Trophoblast cell (in vitro differentiated cells and primary cell): ENCODE measurements at regions not wholly inside any gene's neighbourhood (a gene's known extent, or its start where the extent isn't known, plus 50 kb on each side); places are given as distances from the start of the nearest gene placed in this dataset.

ENCODE experiments used
- DNase-seq, 2 donors: peaks; one replicate each; pipeline ENCODE4 v3.0.0-alpha.2; 2016
- H2AFZ ChIP-seq: 2 replicates; pipeline ENCODE4 v1.6.1; 2013; ENCODE audit warnings: low read length, moderate library complexity, mild to moderate bottlenecking; ENCODE audit not compliant: insufficient read depth, poor library complexity
- H2AK5ac ChIP-seq: 2 replicates; pipeline ENCODE4 v1.6.1; 2013; ENCODE audit warnings: mild to moderate bottlenecking, low read length
- H2BK120ac ChIP-seq: 2 replicates; pipeline ENCODE4 v1.6.1; 2013; ENCODE audit warnings: low read length, mild to moderate bottlenecking, moderate library complexity; ENCODE audit not compliant: insufficient read depth, poor library complexity
- H2BK12ac ChIP-seq: 2 replicates; pipeline ENCODE4 v1.6.1; 2013; ENCODE audit warnings: mild to moderate bottlenecking, low read length, moderate library complexity
- H2BK5ac ChIP-seq: 2 replicates; pipeline ENCODE4 v1.6.1; 2013; ENCODE audit warnings: low read length, low read depth, moderate library complexity, mild to moderate bottlenecking; ENCODE audit not compliant: poor library complexity
- H3K14ac ChIP-seq: 2 replicates; pipeline ENCODE4 v1.6.1; 2013; ENCODE audit warnings: mild to moderate bottlenecking, low read length
- H3K18ac ChIP-seq: 2 replicates; pipeline ENCODE4 v1.6.1; 2013; ENCODE audit warnings: mild to moderate bottlenecking, low read length
- H3K23ac ChIP-seq: 2 replicates; pipeline ENCODE4 v1.6.1; 2013; ENCODE audit warnings: low read length
- H3K27ac ChIP-seq: 2 replicates; pipeline ENCODE4 v1.5.1; 2013; ENCODE audit warnings: low read depth, mild to moderate bottlenecking, inconsistent platforms, low read length, moderate library complexity
- H3K27me3 ChIP-seq: 2 replicates; pipeline ENCODE4 v1.6.1; 2013; ENCODE audit warnings: inconsistent platforms, mild to moderate bottlenecking, low read length, moderate library complexity; ENCODE audit not compliant: insufficient read depth
- H3K36me3 ChIP-seq, 2 experiments: 1 replicate in 1 of 2; 2 replicates in 1 of 2; pipeline ENCODE4 v1.6.1; 2013; ENCODE audit warnings: low read length in 2 of 2, mild to moderate bottlenecking in 2 of 2, moderate library complexity in 1 of 2; ENCODE audit not compliant: insufficient read depth in 2 of 2, control insufficient read depth in 1 of 2
- H3K4ac ChIP-seq: 2 replicates; pipeline ENCODE4 v1.6.1; 2013; ENCODE audit warnings: low read depth, mild to moderate bottlenecking, low read length, moderate library complexity
- H3K4me1 ChIP-seq, 2 experiments: 1 replicate in 1 of 2; 2 replicates in 1 of 2; pipeline ENCODE4 v1.6.1; 2013; ENCODE audit warnings: low read length in 2 of 2, mild to moderate bottlenecking in 2 of 2, moderate library complexity in 1 of 2; ENCODE audit not compliant: insufficient read depth in 2 of 2, control insufficient read depth in 1 of 2
- H3K4me2 ChIP-seq: 2 replicates; pipeline ENCODE4 v1.6.1; 2013; ENCODE audit warnings: inconsistent platforms, mild to moderate bottlenecking, low read length, moderate library complexity
- H3K4me3 ChIP-seq: 2 replicates; pipeline ENCODE4 v1.5.1; 2013; ENCODE audit warnings: mild to moderate bottlenecking, low read depth, low read length, inconsistent platforms
- H3K79me1 ChIP-seq: one replicate; pipeline ENCODE4 v1.6.1; 2013; ENCODE audit warnings: low read length
- H3K79me2 ChIP-seq: 2 replicates; pipeline ENCODE4 v1.6.1; 2013; ENCODE audit warnings: low read length, mild to moderate bottlenecking; ENCODE audit not compliant: control insufficient read depth, insufficient read depth, poor library complexity
- H3K9ac ChIP-seq: 2 replicates; pipeline ENCODE4 v1.6.1; 2013; ENCODE audit warnings: mild to moderate bottlenecking, low read length
- H3K9me3 ChIP-seq: 2 replicates; pipeline ENCODE4 v1.6.1; 2013; ENCODE audit warnings: low read depth, mild to moderate bottlenecking, control low read depth, inconsistent platforms, low read length; ENCODE audit not compliant: insufficient read depth
- H4K12ac ChIP-seq: 2 replicates; pipeline ENCODE4 v1.6.1; 2013; ENCODE audit warnings: low read depth, mild to moderate bottlenecking, low read length, moderate library complexity
- H4K8ac ChIP-seq: 2 replicates; pipeline ENCODE4 v1.6.1; 2013; ENCODE audit warnings: low read depth, mild to moderate bottlenecking, low read length, moderate library complexity
- H4K91ac ChIP-seq: one replicate; pipeline ENCODE4 v1.6.1; 2013; ENCODE audit warnings: low read depth, mild to moderate bottlenecking, low read length, moderate library complexity
- WGBS: extraction: QIAGEN DNeasy Blood & Tissue Kit; methylation state at CpG from one replicate; pipeline ENCODE4 v1.1.7; 2013; ENCODE audit warnings: missing lambda C conversion rate; ENCODE audit not compliant: insufficient read length, insufficient coverage; ENCODE audit errors: extremely low coverage; 5-methylcytosine and 5-hydroxymethylcytosine counted together

- Histone ChIP-seq H3K23ac (no peak overlapping the region), H3K4me2 (no peak overlapping the region), H3K4me1 (no peaks in the 10 kb centered on the region), H3K9ac (no peak overlapping the region), H3K4ac (no peak overlapping the region), H3K18ac (no peak overlapping the region), H2BK12ac (no peak overlapping the region), H4K12ac (no peak overlapping the region), H3K9me3 (no peaks in the 10 kb centered on the region), H3K27me3 (no peaks in the 10 kb centered on the region), H2AK5ac (no peak overlapping the region), H2BK120ac (no peak overlapping the region), H3K79me2 (no peaks in the 10 kb centered on the region), H4K8ac (no peak overlapping the region), H3K79me1 (no peaks in the 10 kb centered on the region), H2AFZ (no peak overlapping the region), H4K91ac (no peak overlapping the region), H3K27ac (no peak overlapping the region), H3K14ac (no peak overlapping the region), H2BK5ac (no peak overlapping the region), H3K4me3 (no peak overlapping the region), H3K36me3 (no peaks in the 10 kb centered on the region)
- DNase-seq: no peak
Measured at GRCh38 chr11:39174196-39174595, 2285.3 kb downstream of the LRRC4C start.

GRCh38 chr11:39165021-39165420, 2294.4 kb downstream of the LRRC4C start:
- no peak overlapping the region for H3K4ac ChIP-seq
- H4K91ac ChIP-seq: no peak overlapping the region
- no peaks in the 10 kb centered on the region for H3K79me1 ChIP-seq
- H3K36me3 ChIP-seq: no peaks in the 10 kb centered on the region
- H2BK120ac ChIP-seq: no peak overlapping the region
- H3K23ac ChIP-seq: no peak overlapping the region
- H3K18ac ChIP-seq: no peak overlapping the region
- no peak overlapping the region for H2AK5ac ChIP-seq
- no peak overlapping the region for H3K14ac ChIP-seq
- H3K4me2 ChIP-seq: no peak overlapping the region
- H2AFZ ChIP-seq: no peak overlapping the region
- H3K79me2 ChIP-seq: no peaks in the 10 kb centered on the region
- H3K9me3 ChIP-seq: peaks cover 2% of the 10 kb centered on the region
- no peak overlapping the region for H3K4me3 ChIP-seq
- no peaks in the 10 kb centered on the region for H3K4me1 ChIP-seq
- no peak overlapping the region for H3K9ac ChIP-seq
- no peak for DNase-seq
- H4K12ac ChIP-seq: no peak overlapping the region
- H4K8ac ChIP-seq: no peak overlapping the region
- H3K27me3 ChIP-seq: no peaks in the 10 kb centered on the region
- no peak overlapping the region for H2BK12ac ChIP-seq
- H2BK5ac ChIP-seq: no peak overlapping the region
- H3K27ac ChIP-seq: no peak overlapping the region

GRCh38 chr11:39149214-39149613, 2310.2 kb downstream of the LRRC4C start:
- Histone ChIP-seq H3K27ac (no peak overlapping the region), H3K79me2 (no peaks in the 10 kb centered on the region), H3K18ac (no peak overlapping the region), H3K79me1 (no peaks in the 10 kb centered on the region), H2BK12ac (no peak overlapping the region), H3K27me3 (no peaks in the 10 kb centered on the region), H3K4me1 (no peaks in the 10 kb centered on the region), H3K4ac (no peak overlapping the region), H4K8ac (no peak overlapping the region), H4K91ac (no peak overlapping the region), H3K9me3 (no peaks in the 10 kb centered on the region), H3K36me3 (no peaks in the 10 kb centered on the region), H2BK5ac (no peak overlapping the region), H3K23ac (no peak overlapping the region), H3K4me3 (no peak overlapping the region), H3K4me2 (no peak overlapping the region), H2AFZ (no peak overlapping the region), H2BK120ac (no peak overlapping the region), H3K9ac (no peak overlapping the region), H3K14ac (no peak overlapping the region), H2AK5ac (no peak overlapping the region), H4K12ac (no peak overlapping the region)
- WGBS: no CpG with 5 or more reads among the region's 1 CpG
- DNase-seq: no peak

GRCh38 chr11:39145346-39145745, 2314.1 kb downstream of the LRRC4C start:
- Histone ChIP-seq H3K36me3 (no peaks in the 10 kb centered on the region), H3K4me1 (no peaks in the 10 kb centered on the region), H2AK5ac (no peak overlapping the region), H3K27ac (no peak overlapping the region), H3K4me2 (no peak overlapping the region), H3K23ac (no peak overlapping the region), H3K4me3 (no peak overlapping the region), H3K14ac (no peak overlapping the region), H3K79me1 (no peaks in the 10 kb centered on the region), H2BK12ac (no peak overlapping the region), H2BK5ac (no peak overlapping the region), H4K91ac (no peak overlapping the region), H4K8ac (no peak overlapping the region), H2BK120ac (no peak overlapping the region), H3K9me3 (no peaks in the 10 kb centered on the region), H3K9ac (no peak overlapping the region), H4K12ac (no peak overlapping the region), H2AFZ (no peak overlapping the region), H3K79me2 (no peaks in the 10 kb centered on the region), H3K4ac (no peak overlapping the region), H3K18ac (no peak overlapping the region), H3K27me3 (no peaks in the 10 kb centered on the region)
- no peak for DNase-seq
- no CpG with 5 or more reads among the region's 2 CpGs for WGBS
